HEK293T (cell line): ENCODE measurements at regions not wholly inside any gene's neighbourhood (a gene's known extent, or its start where the extent isn't known, plus 50 kb on each side); places are given as distances from the start of the nearest gene placed in this dataset.
"Not testable (repeated sequence)": the region's sequence is repeated elsewhere in the genome, so short reads cannot be mapped to it uniquely, and the experiment has no call there.

Experiments used
- CTCF ChIA-PET: fragments of 350-600 bp; formaldehyde crosslinking; extraction: SDS; loops from one replicate; lab custom pipeline; 2021; ENCODE audit warnings: antibody characterized with exemption, inconsistent platforms; lab: Yijun Ruan, JAX
- POLR2A ChIA-PET: fragments of 350-600 bp; formaldehyde crosslinking; extraction: SDS; loops from one replicate; lab custom pipeline; 2020; ENCODE audit warnings: antibody characterized with exemption, inconsistent platforms; lab: Yijun Ruan, JAX
- DNase-seq: peaks from one replicate; pipeline ENCODE4 v3.0.0; 2012; ENCODE audit warnings: mixed read lengths; ENCODE audit errors: extremely low spot score
- ARNT ChIP-seq: fragments of 450-650 bp; IDR thresholded peaks from 2 replicates; pipeline ENCODE4 v1.6.1; 2017; ENCODE audit warnings: mild to moderate bottlenecking
- BHLHE40 ChIP-seq: fragments of 450-650 bp; IDR thresholded peaks from 2 replicates; pipeline ENCODE4 v1.6.1; 2016; ENCODE audit warnings: mild to moderate bottlenecking, moderate library complexity, borderline replicate concordance
- CTBP1 ChIP-seq: fragments of 450-650 bp; IDR thresholded peaks from 2 replicates; pipeline ENCODE4 v1.6.1; 2016; ENCODE audit warnings: borderline replicate concordance
- ELF4 ChIP-seq: fragments of 450-650 bp; IDR thresholded peaks from 2 replicates; pipeline ENCODE4 v1.6.1; 2017; ENCODE audit warnings: antibody characterized with exemption
- FOXA1 ChIP-seq: fragments of 450-650 bp; IDR thresholded peaks from 2 replicates; pipeline ENCODE4 v1.6.1; 2016; ENCODE audit warnings: mild to moderate bottlenecking
- FOXK2 ChIP-seq: fragments of 450-650 bp; IDR thresholded peaks from 2 replicates; pipeline ENCODE4 v1.6.1; 2016; ENCODE audit warnings: mild to moderate bottlenecking
- FOXM1 ChIP-seq: fragments of 450-650 bp; IDR thresholded peaks from 2 replicates; pipeline ENCODE4 v1.6.1; 2017; ENCODE audit warnings: mild to moderate bottlenecking, borderline replicate concordance
- HDGF ChIP-seq: fragments of 450-650 bp; IDR thresholded peaks from 2 replicates; pipeline ENCODE4 v1.6.1; 2017; ENCODE audit warnings: antibody characterized with exemption, borderline replicate concordance
- L3MBTL2 ChIP-seq: fragments of 450-650 bp; conservative IDR thresholded peaks from 2 replicates; pipeline ENCODE4 v1.6.1; 2016; ENCODE audit warnings: mild to moderate bottlenecking
- LEF1 ChIP-seq: fragments of 450-650 bp; IDR thresholded peaks from 2 replicates; pipeline ENCODE4 v1.6.1; 2017; ENCODE audit warnings: mild to moderate bottlenecking, borderline replicate concordance
- NFRKB ChIP-seq: fragments of 450-650 bp; IDR thresholded peaks from 2 replicates; pipeline ENCODE4 v1.6.1; 2016; ENCODE audit warnings: mild to moderate bottlenecking, moderate library complexity
- PKNOX1 ChIP-seq: fragments of 450-650 bp; IDR thresholded peaks from 2 replicates; pipeline ENCODE4 v1.6.1; 2016
- SP1 ChIP-seq: fragments of 450-650 bp; IDR thresholded peaks from 2 replicates; pipeline ENCODE4 v1.6.1; 2017
- SUZ12 ChIP-seq: fragments of 450-650 bp; IDR thresholded peaks from 2 replicates; pipeline ENCODE4 v1.6.1; 2016; ENCODE audit warnings: mild to moderate bottlenecking
- TARDBP ChIP-seq: fragments of 450-650 bp; IDR thresholded peaks from 2 replicates; pipeline ENCODE4 v1.6.1; 2016
- ZNF384 ChIP-seq: fragments of 450-650 bp; IDR thresholded peaks from 2 replicates; pipeline ENCODE4 v1.6.1; 2016

- DNase-seq: no peak
- CTCF ChIA-PET: no interaction called here
- POLR2A ChIA-PET: no interaction called here
- TF ChIP-seq L3MBTL2 (no peak), FOXK2 (no peak), SP1 (no peak), TARDBP (no peak), LEF1 (no peak), HDGF (no peak), ARNT (no peak), ELF4 (no peak), NFRKB (no peak), SUZ12 (no peak), BHLHE40 (no peak)
Measured at GRCh38 chr3:96450699-96451098, 363.7 kb upstream of the EPHA6 start.

GRCh38 chr3:96465521-96465920 lies 348.9 kb upstream of the EPHA6 start:
- TF ChIP-seq CTBP1 (no peak), BHLHE40 (no peak), SP1 (no peak), ZNF384 (no peak), PKNOX1 (no peak), ELF4 (no peak), SUZ12 (no peak), FOXA1 (no peak), TARDBP (no peak), NFRKB (no peak), L3MBTL2 (no peak), HDGF (no peak), FOXK2 (no peak), ARNT (no peak), FOXM1 (no peak), LEF1 (no peak)
- ChIA-PET CTCF (no interaction called here), POLR2A (no interaction called here)
- no peak for DNase-seq

GRCh38 chr3:96466441-96466840 lies 348.0 kb upstream of the EPHA6 start:
- TF ChIP-seq LEF1 (no peak), BHLHE40 (no peak), ZNF384 (no peak), CTBP1 (no peak), TARDBP (no peak), FOXM1 (no peak), SP1 (no peak), ARNT (no peak), FOXA1 (no peak), L3MBTL2 (no peak), PKNOX1 (no peak), FOXK2 (no peak), NFRKB (no peak)
- ChIA-PET CTCF (no interaction called here), POLR2A (no interaction called here)
- no peak for DNase-seq

GRCh38 chr3:96467639-96468038 lies 346.8 kb upstream of the EPHA6 start:
- CTCF ChIA-PET: no interaction called here
- DNase-seq: no peak
- POLR2A ChIA-PET: no interaction called here
- no peak for TF ChIP-seq TARDBP

GRCh38 chr3:96478496-96478895 lies 335.9 kb upstream of the EPHA6 start:
- TF ChIP-seq ZNF384 (no peak), BHLHE40 (no peak), FOXA1 (no peak), ARNT (no peak), SUZ12 (no peak), L3MBTL2 (no peak), SP1 (no peak), NFRKB (no peak), ELF4 (no peak), TARDBP (no peak), LEF1 (no peak), CTBP1 (no peak), HDGF (no peak), FOXK2 (no peak), FOXM1 (no peak), PKNOX1 (no peak)
- CTCF ChIA-PET: no interaction called here
- POLR2A ChIA-PET: no interaction called here
- DNase-seq: no peak

- ChIA-PET POLR2A (no interaction called here), CTCF (no interaction called here)
- no peak for TF ChIP-seq CTBP1
- no peak for TF ChIP-seq FOXA1
- DNase-seq: no peak
Measured at GRCh38 chr3:96480881-96481280, 333.5 kb upstream of the EPHA6 start.

- CTCF ChIA-PET, POLR2A ChIA-PET, DNase-seq: not testable (repeated sequence)
Measured at GRCh38 chr3:96483191-96483590, 331.2 kb upstream of the EPHA6 start.
